ENCODE measurements at regions not wholly inside any gene's neighbourhood (a gene's known extent, or its start where the extent isn't known, plus 50 kb on each side); places are given as distances from the start of the nearest gene placed in this dataset.
A peak's percentile ranks its signal among the peaks of the same experiment; 100 is the strongest.

DNA sequence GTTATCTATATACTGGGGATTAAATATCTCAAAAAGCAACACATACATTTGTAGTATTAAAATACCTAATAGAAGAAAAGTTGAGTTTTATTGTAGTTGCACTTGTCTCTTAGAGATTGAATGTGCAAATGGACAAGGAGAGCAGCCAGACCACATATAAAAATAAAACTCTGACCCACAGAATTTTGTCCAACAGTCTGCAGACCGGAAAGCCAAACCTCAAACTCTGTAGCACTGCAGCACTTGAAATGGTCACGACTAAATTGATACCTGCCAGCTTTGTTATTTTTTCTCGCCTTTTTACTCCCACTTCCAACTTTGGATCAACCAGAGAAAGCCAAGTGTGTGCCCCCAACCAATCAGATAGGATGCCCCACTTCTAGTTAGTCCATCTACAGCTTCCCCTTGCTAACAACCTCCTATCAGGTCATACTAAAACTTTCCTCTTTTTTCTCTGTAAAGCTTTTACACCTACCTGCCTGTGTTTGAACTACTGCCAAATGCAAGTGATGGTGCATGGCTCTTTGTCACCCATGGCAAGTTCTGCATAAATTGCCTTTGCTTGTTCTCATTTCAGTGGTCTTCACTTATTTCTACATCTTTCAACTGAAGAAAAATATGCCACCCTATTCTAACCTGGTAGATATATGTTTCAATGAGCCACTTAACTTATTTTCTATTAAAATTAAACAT, 1250.7 kb upstream of the SPRY2 start:
- no peak for TF ChIP-seq CTCF (IDR thresholded peaks at IDR 0.05; ENCODE audit: borderline replicate concordance, extremely low read depth, insufficient read depth)
- Histone ChIP-seq H3K9me3 (ENCODE audit: control insufficient read depth in 2 of 3, insufficient read depth in 1 of 3, low read length in 3 of 3) (no peaks in the 10 kb centered on the region), H3K36me3 (ENCODE audit: control insufficient read depth in 2 of 3, insufficient read depth in 3 of 3, low read length in 3 of 3) (no peaks in the 10 kb centered on the region), H3K9ac (ENCODE audit: low read length in 3 of 3) (no peak overlapping the region), H3K27me3 (ENCODE audit: control insufficient read depth, insufficient read depth, low read length) (no peaks in the 10 kb centered on the region), H3K4me1 (ENCODE audit: control insufficient read depth in 2 of 3, insufficient read depth in 2 of 3, low read depth in 1 of 3, low read length in 3 of 3) (no peaks in the 10 kb centered on the region), H3K4me3 (ENCODE audit: low read length in 3 of 3) (no peak overlapping the region), H3K27ac (ENCODE audit: low read depth in 2 of 2, low read length in 2 of 2) (no peak overlapping the region)
- DNase-seq = peak in 1 of 5 donors; percentile 34
- intact Hi-C loops (cut with DNase I) = no loop called here
- no peak for FAIRE-seq

GRCh38 chr13:81582381-81582780, 1241.5 kb upstream of the SPRY2 start:
- H3K4me3 ChIP-seq (ENCODE audit: low read length in 3 of 3) = no peak overlapping the region
- FAIRE-seq (no peak), DNase-seq (no peak)
- H3K27ac ChIP-seq (ENCODE audit: low read depth in 2 of 2, low read length in 2 of 2) = no peak overlapping the region
- H3K9ac ChIP-seq (ENCODE audit: low read length in 3 of 3) = no peak overlapping the region
- no peak for TF ChIP-seq CTCF (IDR thresholded peaks at IDR 0.05; ENCODE audit: borderline replicate concordance, extremely low read depth, insufficient read depth)
- no peaks in the 10 kb centered on the region for H3K9me3 ChIP-seq (ENCODE audit: control insufficient read depth in 2 of 3, insufficient read depth in 1 of 3, low read length in 3 of 3)
- no peaks in the 10 kb centered on the region for H3K4me1 ChIP-seq (ENCODE audit: control insufficient read depth in 2 of 3, insufficient read depth in 2 of 3, low read depth in 1 of 3, low read length in 3 of 3)
- no peaks in the 10 kb centered on the region for H3K27me3 ChIP-seq (ENCODE audit: control insufficient read depth, insufficient read depth, low read length)
- no peaks in the 10 kb centered on the region for H3K36me3 ChIP-seq (ENCODE audit: control insufficient read depth in 2 of 3, insufficient read depth in 3 of 3, low read length in 3 of 3)
- intact Hi-C loops (cut with DNase I) = no loop called here

- no peak for FAIRE-seq
- Histone ChIP-seq H3K4me3 (ENCODE audit: low read length in 3 of 3) (no peak overlapping the region), H3K9ac (ENCODE audit: low read length in 3 of 3) (no peak overlapping the region), H3K27me3 (ENCODE audit: control insufficient read depth, insufficient read depth, low read length) (no peaks in the 10 kb centered on the region), H3K9me3 (ENCODE audit: control insufficient read depth in 2 of 3, insufficient read depth in 1 of 3, low read length in 3 of 3) (no peaks in the 10 kb centered on the region), H3K36me3 (ENCODE audit: control insufficient read depth in 2 of 3, insufficient read depth in 3 of 3, low read length in 3 of 3) (no peaks in the 10 kb centered on the region), H3K4me1 (ENCODE audit: control insufficient read depth in 2 of 3, insufficient read depth in 2 of 3, low read depth in 1 of 3, low read length in 3 of 3) (no peaks in the 10 kb centered on the region), H3K27ac (ENCODE audit: low read depth in 2 of 2, low read length in 2 of 2) (no peak overlapping the region)
- intact Hi-C loops (cut with DNase I) = no loop called here
- no peak for TF ChIP-seq CTCF (IDR thresholded peaks at IDR 0.05; ENCODE audit: borderline replicate concordance, extremely low read depth, insufficient read depth)
- DNase-seq = peak in 1 of 5 donors; percentile 44
These were observed 1236.8 kb upstream of the SPRY2 start for GRCh38 chr13:81577601-81578195.
